DND-41 (cell line): ENCODE measurements at regions not wholly inside any gene's neighbourhood (a gene's known extent, or its start where the extent isn't known, plus 50 kb on each side); places are given as distances from the start of the nearest gene placed in this dataset.

Experiments used
- ATAC-seq: fragments of 200-7000 bp; cut with Tn5 transposase; 3 replicates; pipeline ENCODE4 v1.9.1; 2021; ENCODE audit warnings: low read depth; ENCODE audit not compliant: insufficient read depth
- DNase-seq: peaks from one replicate; pipeline ENCODE4 v3.0.0-alpha.2; 2020
- H2AFZ ChIP-seq: 2 replicates; pipeline ENCODE4 v1.6.0; 2012; ENCODE audit warnings: low read depth, low read length
- H3K27ac ChIP-seq: 2 replicates; pipeline ENCODE4 v1.5.1; 2012; ENCODE audit warnings: low read length, inconsistent platforms
- H3K27me3 ChIP-seq: fragments of 200-600 bp; sonication (generic); 2 replicates; pipeline ENCODE4 v1.6.0; 2012; ENCODE audit warnings: low read length, mild to moderate bottlenecking, inconsistent platforms; ENCODE audit not compliant: insufficient read depth, poor library complexity
- H3K36me3 ChIP-seq: 2 replicates; pipeline ENCODE4 v1.5.1; 2012; ENCODE audit warnings: low read length, inconsistent platforms; ENCODE audit not compliant: insufficient read depth
- H3K4me1 ChIP-seq: 2 replicates; pipeline ENCODE4 v1.5.1; 2012; ENCODE audit warnings: mild to moderate bottlenecking, low read length; ENCODE audit not compliant: insufficient read depth
- H3K4me2 ChIP-seq: 2 replicates; pipeline ENCODE4 v1.6.0; 2012; ENCODE audit warnings: mild to moderate bottlenecking, moderate library complexity, low read length, inconsistent platforms; ENCODE audit not compliant: insufficient read depth
- H3K4me3 ChIP-seq, 2 experiments: fragments of 200-600 bp in 1 of 2; shearing (Covaris generic) in 1 of 2; 2 replicates each; pipeline ENCODE4 v1.5.1; 2012 to 2016; ENCODE audit warnings: inconsistent platforms in 2 of 2, low read length in 2 of 2, mild to moderate bottlenecking in 2 of 2, low read depth in 1 of 2, moderate library complexity in 1 of 2
- H3K79me2 ChIP-seq: 2 replicates; pipeline ENCODE4 v1.6.0; 2012; ENCODE audit warnings: low read length, inconsistent platforms; ENCODE audit not compliant: insufficient read depth
- H3K9ac ChIP-seq: 2 replicates; pipeline ENCODE4 v1.6.0; 2012; ENCODE audit warnings: low read depth, mild to moderate bottlenecking, inconsistent platforms, low read length, moderate library complexity
- H3K9me3 ChIP-seq: 2 replicates; pipeline ENCODE4 v1.5.1; 2012; ENCODE audit warnings: low read length, moderate library complexity, mild to moderate bottlenecking, inconsistent platforms; ENCODE audit not compliant: insufficient read depth, severe bottlenecking
- H4K20me1 ChIP-seq: 2 replicates; pipeline ENCODE4 v1.6.0; 2012; ENCODE audit warnings: low read length; ENCODE audit not compliant: insufficient read depth
- EZH2 ChIP-seq: IDR thresholded peaks from 3 replicates; pipeline ENCODE4 v1.6.1; 2012; ENCODE audit warnings: borderline replicate concordance, low read depth, mild to moderate bottlenecking, moderate library complexity, low read length, inconsistent platforms; ENCODE audit not compliant: severe bottlenecking
- TF ChIP-seq, protein P1 (sequence below): IDR thresholded peaks from 2 replicates; pipeline ENCODE4 v1.5.1; 2012; ENCODE audit warnings: borderline replicate concordance, low read length, moderate library complexity, mild to moderate bottlenecking; ENCODE audit not compliant: poor library complexity, severe bottlenecking; ENCODE audit errors: extremely low read depth

GRCh38 chr17:70266394-70266793, 97.1 kb downstream of the KCNJ2 start:
- no peaks in the 10 kb centered on the region for H3K27me3 ChIP-seq
- H3K4me3 ChIP-seq = no peak overlapping the region
- H3K9ac ChIP-seq = no peak overlapping the region
- no peak overlapping the region for H3K4me2 ChIP-seq
- no peak overlapping the region for H3K27ac ChIP-seq
- no peaks in the 10 kb centered on the region for H3K36me3 ChIP-seq
- no peaks in the 10 kb centered on the region for H3K4me1 ChIP-seq
- H4K20me1 ChIP-seq = no peaks in the 10 kb centered on the region
- DNase-seq (no peak), ATAC-seq (no peak)
- H3K9me3 ChIP-seq = no peaks in the 10 kb centered on the region
- H3K79me2 ChIP-seq = no peaks in the 10 kb centered on the region
- H2AFZ ChIP-seq = no peak overlapping the region
- TF ChIP-seq, protein P1, sequence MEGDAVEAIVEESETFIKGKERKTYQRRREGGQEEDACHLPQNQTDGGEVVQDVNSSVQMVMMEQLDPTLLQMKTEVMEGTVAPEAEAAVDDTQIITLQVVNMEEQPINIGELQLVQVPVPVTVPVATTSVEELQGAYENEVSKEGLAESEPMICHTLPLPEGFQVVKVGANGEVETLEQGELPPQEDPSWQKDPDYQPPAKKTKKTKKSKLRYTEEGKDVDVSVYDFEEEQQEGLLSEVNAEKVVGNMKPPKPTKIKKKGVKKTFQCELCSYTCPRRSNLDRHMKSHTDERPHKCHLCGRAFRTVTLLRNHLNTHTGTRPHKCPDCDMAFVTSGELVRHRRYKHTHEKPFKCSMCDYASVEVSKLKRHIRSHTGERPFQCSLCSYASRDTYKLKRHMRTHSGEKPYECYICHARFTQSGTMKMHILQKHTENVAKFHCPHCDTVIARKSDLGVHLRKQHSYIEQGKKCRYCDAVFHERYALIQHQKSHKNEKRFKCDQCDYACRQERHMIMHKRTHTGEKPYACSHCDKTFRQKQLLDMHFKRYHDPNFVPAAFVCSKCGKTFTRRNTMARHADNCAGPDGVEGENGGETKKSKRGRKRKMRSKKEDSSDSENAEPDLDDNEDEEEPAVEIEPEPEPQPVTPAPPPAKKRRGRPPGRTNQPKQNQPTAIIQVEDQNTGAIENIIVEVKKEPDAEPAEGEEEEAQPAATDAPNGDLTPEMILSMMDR = no peak
- TF ChIP-seq EZH2 = no peak

DNA sequence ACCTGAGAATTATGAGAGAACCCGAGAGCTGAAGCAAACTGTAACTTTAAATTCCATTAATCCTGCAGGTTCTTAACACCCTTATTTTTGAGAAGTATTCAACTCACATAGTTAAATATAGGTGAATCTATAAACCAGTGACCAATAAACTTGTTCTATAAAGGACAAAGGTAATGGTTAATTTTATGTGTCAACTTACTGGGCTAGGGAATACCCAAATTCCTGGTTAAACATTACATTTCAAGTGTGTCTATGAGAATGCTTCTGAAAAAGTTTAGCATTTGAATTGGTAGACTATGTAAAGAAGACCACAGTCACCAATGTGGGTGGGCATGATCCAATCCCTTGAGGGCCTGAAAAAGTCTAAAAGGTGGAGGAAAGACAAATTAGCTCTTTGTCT, 99.1 kb downstream of the KCNJ2 start:
- Histone ChIP-seq H3K4me2 (no peak overlapping the region), H3K9ac (no peak overlapping the region), H3K4me3 (no peak overlapping the region), H3K36me3 (no peaks in the 10 kb centered on the region), H3K79me2 (no peaks in the 10 kb centered on the region), H2AFZ (no peak overlapping the region), H3K27ac (no peak overlapping the region), H3K27me3 (no peaks in the 10 kb centered on the region), H3K9me3 (no peaks in the 10 kb centered on the region), H4K20me1 (no peaks in the 10 kb centered on the region), H3K4me1 (no peaks in the 10 kb centered on the region)
- no peak for DNase-seq
- ATAC-seq = no peak
- TF ChIP-seq, protein P1 = no peak
- TF ChIP-seq EZH2 = no peak

DNA sequence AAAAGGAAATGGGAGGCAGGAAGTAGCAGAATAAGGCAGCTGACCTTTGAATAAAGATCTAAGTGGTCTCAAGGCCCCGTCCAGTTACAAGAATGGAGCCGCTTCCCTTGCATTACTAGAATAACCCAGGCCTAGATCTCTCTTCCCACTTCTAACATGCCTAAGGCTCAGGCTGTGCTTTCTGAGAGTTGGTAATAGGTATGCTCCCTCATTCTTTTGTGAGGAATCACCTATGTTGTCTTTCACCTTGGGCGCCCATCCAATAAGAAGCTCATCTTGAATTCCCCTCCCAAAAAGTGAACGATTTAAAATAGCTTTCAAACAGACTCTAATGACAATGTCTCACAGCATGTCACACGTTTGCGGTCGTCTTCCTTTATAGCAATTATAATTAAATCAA, 101.2 kb downstream of the KCNJ2 start:
- DNase-seq = no peak

More for the DNA sequence above, 101.2 kb downstream of the KCNJ2 start:
- no peak overlapping the region for H3K4me2 ChIP-seq
- no peaks in the 10 kb centered on the region for H3K4me1 ChIP-seq
- no peaks in the 10 kb centered on the region for H3K27me3 ChIP-seq
- H3K36me3 ChIP-seq = no peaks in the 10 kb centered on the region
- no peak for ATAC-seq
- H3K79me2 ChIP-seq = no peaks in the 10 kb centered on the region
- no peak overlapping the region for H3K4me3 ChIP-seq
- no peaks in the 10 kb centered on the region for H4K20me1 ChIP-seq
- no peaks in the 10 kb centered on the region for H3K9me3 ChIP-seq
- H3K9ac ChIP-seq = no peak overlapping the region
- H3K27ac ChIP-seq = no peak overlapping the region
- H2AFZ ChIP-seq = no peak overlapping the region
- TF ChIP-seq, protein P1 = no peak
- TF ChIP-seq EZH2 = no peak
